HPDE6-E6E7 (cell line): ENCODE measurements at regions not wholly inside any gene's neighbourhood (a gene's known extent, or its start where the extent isn't known, plus 50 kb on each side); places are given as distances from the start of the nearest gene placed in this dataset.
A peak's percentile ranks its signal among the peaks of the same experiment; 100 is the strongest.

Experiments used
- DNase-seq: peaks from one replicate; pipeline ENCODE4 v3.0.0; 2011; ENCODE audit warnings: missing footprints; ENCODE audit errors: extremely low spot score

GRCh38 chr6:81818901-81819361 is 66.5 kb upstream of the TENT5A start:
- DNase-seq: no peak

GRCh38 chr6:81816380-81816779 is 63.9 kb upstream of the TENT5A start:
- DNase-seq: no peak

GRCh38 chr6:81814370-81815076 is 62.0 kb upstream of the TENT5A start:
- no peak for DNase-seq

GRCh38 chr6:81813305-81813704 is 60.8 kb upstream of the TENT5A start:
- DNase-seq: no peak

GRCh38 chr6:81812401-81812800 is 59.9 kb upstream of the TENT5A start:
- DNase-seq: no peak

- no peak for DNase-seq
Observed at GRCh38 chr6:81808851-81809570, 56.5 kb upstream of the TENT5A start.

- peak; percentile 65 for DNase-seq
Observed at GRCh38 chr6:81806793-81807565, 54.5 kb upstream of the TENT5A start.

GRCh38 chr6:81802356-81802755 is 49.9 kb upstream of the TENT5A start:
- no peak for DNase-seq
